ENCODE measurements at regions not wholly inside any gene's neighbourhood (a gene's known extent, or its start where the extent isn't known, plus 50 kb on each side); places are given as distances from the start of the nearest gene placed in this dataset.

DNA sequence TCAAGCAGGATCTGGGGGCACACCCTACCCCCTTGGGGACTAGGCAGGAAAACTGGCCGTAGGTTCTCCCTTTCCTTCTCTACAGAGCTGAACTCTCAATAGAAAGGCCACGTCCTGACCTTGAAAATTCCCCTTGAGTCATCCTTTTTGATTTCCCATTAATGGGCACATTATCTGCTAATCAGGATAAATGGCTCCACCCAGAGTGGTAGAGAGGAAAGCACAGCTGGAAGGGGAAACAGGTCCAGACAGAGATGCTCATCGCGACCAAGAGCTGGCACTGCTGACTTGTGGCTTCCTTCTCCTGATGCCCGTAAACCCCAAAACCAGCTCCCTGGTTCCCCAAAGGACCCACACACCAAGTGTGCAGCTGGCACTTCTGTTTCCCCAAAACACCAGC is 206.5 kb upstream of the CDH5 start:
- no peak overlapping the region for H3K4me3 ChIP-seq (ENCODE audit: control insufficient read depth, low read depth, low read length)
- TF ChIP-seq, protein P1, sequence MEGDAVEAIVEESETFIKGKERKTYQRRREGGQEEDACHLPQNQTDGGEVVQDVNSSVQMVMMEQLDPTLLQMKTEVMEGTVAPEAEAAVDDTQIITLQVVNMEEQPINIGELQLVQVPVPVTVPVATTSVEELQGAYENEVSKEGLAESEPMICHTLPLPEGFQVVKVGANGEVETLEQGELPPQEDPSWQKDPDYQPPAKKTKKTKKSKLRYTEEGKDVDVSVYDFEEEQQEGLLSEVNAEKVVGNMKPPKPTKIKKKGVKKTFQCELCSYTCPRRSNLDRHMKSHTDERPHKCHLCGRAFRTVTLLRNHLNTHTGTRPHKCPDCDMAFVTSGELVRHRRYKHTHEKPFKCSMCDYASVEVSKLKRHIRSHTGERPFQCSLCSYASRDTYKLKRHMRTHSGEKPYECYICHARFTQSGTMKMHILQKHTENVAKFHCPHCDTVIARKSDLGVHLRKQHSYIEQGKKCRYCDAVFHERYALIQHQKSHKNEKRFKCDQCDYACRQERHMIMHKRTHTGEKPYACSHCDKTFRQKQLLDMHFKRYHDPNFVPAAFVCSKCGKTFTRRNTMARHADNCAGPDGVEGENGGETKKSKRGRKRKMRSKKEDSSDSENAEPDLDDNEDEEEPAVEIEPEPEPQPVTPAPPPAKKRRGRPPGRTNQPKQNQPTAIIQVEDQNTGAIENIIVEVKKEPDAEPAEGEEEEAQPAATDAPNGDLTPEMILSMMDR (IDR thresholded peaks at IDR 0.05; ENCODE audit: control insufficient read depth, insufficient read depth, low read depth, low read length, missing control alignments) = peak; percentile 38
- DNase-seq (ENCODE audit: low read depth) = no peak

DNA sequence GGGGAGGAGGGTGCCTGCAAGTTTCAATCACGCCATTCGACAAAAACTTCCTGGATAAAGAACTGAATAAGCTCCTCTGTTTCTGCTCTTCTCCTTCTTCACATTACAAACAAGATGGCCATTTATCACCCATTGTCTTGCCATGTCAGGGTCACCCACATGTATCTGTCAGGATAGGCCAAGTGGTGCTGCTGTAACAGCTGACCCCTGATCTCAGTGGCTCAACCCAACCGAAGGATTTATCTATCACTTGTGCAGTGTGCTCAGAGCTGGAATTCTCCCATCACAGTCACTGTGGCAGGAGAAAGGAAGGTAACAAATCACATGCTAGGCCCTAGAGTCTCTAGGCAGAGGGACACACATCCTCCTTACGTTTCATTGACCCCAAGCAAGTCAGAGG is 210.0 kb upstream of the CDH5 start:
- H3K4me3 ChIP-seq (ENCODE audit: control insufficient read depth, low read depth, low read length) = no peak overlapping the region
- TF ChIP-seq, protein P1 (IDR thresholded peaks at IDR 0.05; ENCODE audit: control insufficient read depth, insufficient read depth, low read depth, low read length, missing control alignments) = no peak
- no peak for DNase-seq (ENCODE audit: low read depth)

DNA sequence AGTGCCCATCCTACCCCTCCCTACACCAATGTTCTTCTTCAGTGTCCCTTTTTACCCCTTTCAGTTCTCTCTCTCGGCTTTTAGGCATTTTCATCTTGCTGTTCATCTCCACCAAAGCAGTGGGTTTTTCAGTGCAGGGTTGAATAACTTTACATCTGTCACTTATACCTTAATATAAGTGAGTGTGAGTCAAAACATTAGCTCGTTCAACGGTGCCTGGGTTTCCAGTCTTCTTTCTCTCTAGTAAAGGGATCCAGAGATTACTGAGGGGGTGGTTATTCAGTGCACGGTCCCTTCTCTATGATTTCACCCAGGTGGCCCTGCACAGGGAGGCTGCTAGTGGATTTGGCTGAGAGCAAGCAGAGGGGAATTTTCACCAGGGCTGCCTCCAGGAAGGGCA is 210.6 kb upstream of the CDH5 start:
- DNase-seq (ENCODE audit: low read depth) = no peak
- no peak overlapping the region for H3K4me3 ChIP-seq (ENCODE audit: control insufficient read depth, low read depth, low read length)
- TF ChIP-seq, protein P1 (IDR thresholded peaks at IDR 0.05; ENCODE audit: control insufficient read depth, insufficient read depth, low read depth, low read length, missing control alignments) = no peak

DNA sequence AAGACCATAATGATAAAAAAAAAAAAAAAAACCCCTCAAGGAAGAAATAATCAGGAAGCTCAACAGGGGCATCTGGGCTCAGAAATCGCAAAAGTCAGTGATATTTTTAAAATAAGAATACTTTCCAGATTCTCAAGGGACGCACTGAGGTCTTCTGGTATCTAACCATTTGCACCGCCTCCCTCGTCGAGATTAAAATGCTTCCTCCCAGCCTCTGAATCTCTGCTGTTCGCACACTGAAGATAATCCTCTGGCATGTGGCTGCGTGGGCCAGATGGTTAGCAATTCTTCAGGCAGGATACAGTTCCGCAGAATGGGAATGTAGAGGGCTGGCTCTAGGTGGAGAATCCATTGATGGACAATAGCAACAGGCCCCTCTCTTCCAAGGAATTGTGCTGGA is 211.7 kb upstream of the CDH5 start:
- H3K4me3 ChIP-seq (ENCODE audit: control insufficient read depth, low read depth, low read length) = no peak overlapping the region
- no peak for DNase-seq (ENCODE audit: low read depth)
- TF ChIP-seq, protein P1 (IDR thresholded peaks at IDR 0.05; ENCODE audit: control insufficient read depth, insufficient read depth, low read depth, low read length, missing control alignments) = no peak

DNA sequence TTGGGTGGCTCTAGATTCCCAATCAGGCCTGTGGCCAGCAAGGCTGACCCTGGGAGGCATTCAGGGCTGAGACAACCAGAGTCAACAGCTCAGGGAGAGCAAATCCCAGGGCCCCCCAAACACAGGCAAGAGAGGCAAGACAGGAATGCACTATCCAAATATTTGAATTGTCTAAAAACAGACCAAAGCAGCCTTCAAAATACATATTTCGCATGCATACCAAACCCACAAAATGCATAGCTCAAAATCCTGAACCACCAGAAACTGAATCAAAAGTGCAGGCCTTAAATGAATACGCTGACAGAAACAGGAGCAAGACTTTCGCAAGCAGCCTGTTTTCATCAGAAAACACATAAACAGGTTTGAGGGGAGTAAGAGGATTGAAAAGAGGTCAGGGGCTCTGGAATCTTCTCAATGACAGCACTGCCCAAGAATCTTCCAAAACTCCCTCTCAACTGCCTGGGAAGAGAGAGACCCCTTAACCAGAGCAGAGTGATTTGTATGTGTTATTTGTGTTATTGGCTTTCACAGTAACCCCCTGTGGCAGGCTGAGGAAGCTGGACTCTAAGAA is 213.6 kb upstream of the CDH5 start:
- peak; percentile 72 for DNase-seq (ENCODE audit: low read depth)
- TF ChIP-seq, protein P1 (IDR thresholded peaks at IDR 0.05; ENCODE audit: control insufficient read depth, insufficient read depth, low read depth, low read length, missing control alignments) = peak; percentile 15
- no peak overlapping the region for H3K4me3 ChIP-seq (ENCODE audit: control insufficient read depth, low read depth, low read length)

DNA sequence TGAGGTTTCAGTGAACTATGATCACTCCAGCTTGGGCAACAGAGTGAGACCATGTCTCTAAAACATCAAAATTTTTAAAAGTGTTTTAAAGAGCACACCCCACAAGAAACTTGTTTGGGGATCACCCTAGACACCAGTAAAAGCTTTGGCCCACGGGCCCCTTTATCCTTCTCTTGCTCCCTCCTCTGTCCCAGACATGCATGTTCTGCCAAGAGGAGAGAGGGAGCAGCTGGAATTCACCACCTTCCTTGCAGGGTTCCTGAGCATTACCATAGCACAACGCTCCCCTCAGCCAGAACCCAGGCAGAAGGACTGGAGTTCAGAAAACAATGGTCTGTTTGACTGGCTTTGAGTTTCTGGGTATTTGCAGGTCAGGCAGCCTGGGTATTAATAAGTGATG is 214.3 kb upstream of the CDH5 start:
- DNase-seq (ENCODE audit: low read depth) = no peak
- TF ChIP-seq, protein P1 (IDR thresholded peaks at IDR 0.05; ENCODE audit: control insufficient read depth, insufficient read depth, low read depth, low read length, missing control alignments) = no peak
- H3K4me3 ChIP-seq (ENCODE audit: control insufficient read depth, low read depth, low read length) = no peak overlapping the region

Data from AG09309 (cell line).